MV-4-11 (cell line): ENCODE measurements at regions not wholly inside any gene's neighbourhood (a gene's known extent, or its start where the extent isn't known, plus 50 kb on each side); places are given as distances from the start of the nearest gene placed in this dataset.
"Not testable (repeated sequence)": the region's sequence is repeated elsewhere in the genome, so short reads cannot be mapped to it uniquely, and the experiment has no call there.

Experiments
- DNase-seq: peaks from one replicate; lab custom pipeline; 2025; lab: John Stamatoyannopoulos, UW

- DNase-seq: peak; percentile 9
These were observed 326.4 kb downstream of the DCHS2 start for GRCh38 chr4:154164931-154165839.

GRCh38 chr4:154160519-154161301 is 330.9 kb downstream of the DCHS2 start:
- no peak for DNase-seq

GRCh38 chr4:154158361-154159155 is 333.0 kb downstream of the DCHS2 start:
- DNase-seq: no peak

GRCh38 chr4:154152546-154152945 is 339.1 kb downstream of the DCHS2 start:
- DNase-seq: no peak

- DNase-seq: peak; percentile 15
These were observed 342.4 kb downstream of the DCHS2 start for GRCh38 chr4:154149236-154149635.

GRCh38 chr4:154143720-154144119 is 347.9 kb downstream of the DCHS2 start:
- no peak for DNase-seq

GRCh38 chr4:154142664-154143063 is 348.9 kb downstream of the DCHS2 start:
- DNase-seq: no peak

- no peak for DNase-seq
These were observed 350.7 kb downstream of the DCHS2 start for GRCh38 chr4:154140869-154141268.

GRCh38 chr4:154137320-154137905 is 348.5 kb upstream of the SFRP2 start:
- DNase-seq: no peak

GRCh38 chr4:154135576-154135975 is 346.7 kb upstream of the SFRP2 start:
- DNase-seq: no peak

- no peak for DNase-seq
These were observed 343.5 kb upstream of the SFRP2 start for GRCh38 chr4:154132406-154132805.

- DNase-seq: no peak
These were observed 337.4 kb upstream of the SFRP2 start for GRCh38 chr4:154126276-154126675.

GRCh38 chr4:154125340-154125739 is 336.5 kb upstream of the SFRP2 start:
- peak; percentile 11 for DNase-seq

- DNase-seq: no peak
These were observed 335.8 kb upstream of the SFRP2 start for GRCh38 chr4:154124539-154125255.

GRCh38 chr4:154123897-154124296 is 335.0 kb upstream of the SFRP2 start:
- no peak for DNase-seq

- DNase-seq: no peak
These were observed 331.9 kb upstream of the SFRP2 start for GRCh38 chr4:154120690-154121345.

- no peak for DNase-seq
These were observed 331.3 kb upstream of the SFRP2 start for GRCh38 chr4:154120006-154120676.

- DNase-seq: no peak
These were observed 330.4 kb upstream of the SFRP2 start for GRCh38 chr4:154119317-154119716.

GRCh38 chr4:154117726-154118125 is 328.8 kb upstream of the SFRP2 start:
- DNase-seq: not testable (repeated sequence)

- no peak for DNase-seq
These were observed 318.5 kb upstream of the SFRP2 start for GRCh38 chr4:154107337-154107736.
